ENCODE measurements at regions not wholly inside any gene's neighbourhood (a gene's known extent, or its start where the extent isn't known, plus 50 kb on each side); places are given as distances from the start of the nearest gene placed in this dataset.

DNA sequence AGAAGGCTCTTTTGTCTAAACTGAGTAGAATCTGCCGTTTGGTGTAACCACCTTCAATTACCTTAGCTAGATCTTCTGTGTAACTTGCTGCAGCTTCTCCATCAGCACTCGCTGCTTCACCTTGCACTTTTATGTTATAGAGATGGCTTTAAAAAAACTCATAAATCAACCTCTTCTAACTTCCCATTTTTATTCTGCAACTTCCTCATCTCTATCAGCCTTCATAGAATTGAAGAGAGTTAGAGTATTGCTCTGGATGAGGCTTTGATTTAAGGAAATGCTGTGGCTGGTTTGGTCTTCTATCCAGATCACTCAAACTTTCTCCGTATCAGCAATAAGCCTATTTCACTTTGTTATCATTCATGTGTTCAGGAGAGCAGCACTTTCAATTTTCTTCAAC is 1131.9 kb upstream of the CELF2 start:
- CTCF ChIA-PET: no interaction called here
- Histone ChIP-seq H2BK5ac (ENCODE audit: low read depth, low read length, poor library complexity, severe bottlenecking) (no peak overlapping the region), H3K9me1 (ENCODE audit: insufficient read depth, low read length) (no peaks in the 10 kb centered on the region)

More for the DNA sequence above, 1131.9 kb upstream of the CELF2 start:
- DNase-seq (no peak), ATAC-seq (ENCODE audit: low read depth) (no peak)
- no peak overlapping the region for H2AFZ ChIP-seq (replicated peaks; ENCODE audit: low read length, poor library complexity)
- in situ Hi-C loops (cut with MboI; ENCODE audit: low sequenced_read_pairs) (no loop called here), dilution Hi-C loops (cut with HindIII; ENCODE audit: low sequenced_read_pairs, unreplicated experiment) (no loop called here), intact Hi-C loops (cut with micrococcal nuclease) (no loop called here)
- no peak overlapping the region for H4K91ac ChIP-seq (ENCODE audit: insufficient read depth, low read depth, low read length)
- no peak overlapping the region for H3K4me3 ChIP-seq (ENCODE audit: insufficient read depth, low read depth, low read length)
- H2AK5ac ChIP-seq (ENCODE audit: low read depth, low read length): no peak overlapping the region
- TF ChIP-seq RCOR1 (IDR thresholded peaks at IDR 0.05; ENCODE audit: insufficient replicate concordance, low read length) (no peak), NFE2L2 (IDR thresholded peaks at IDR 0.05; ENCODE audit: low read depth, low read length) (no peak), RAD21 (IDR thresholded peaks at IDR 0.05; ENCODE audit: low read length) (no peak), CHD1 (IDR thresholded peaks at IDR 0.05; ENCODE audit: low read depth, low read length) (no peak), FOS (IDR thresholded peaks at IDR 0.05; ENCODE audit: low read depth, low read length) (no peak), USF2 (IDR thresholded peaks at IDR 0.05; ENCODE audit: low read depth, low read length) (no peak), MXI1 (IDR thresholded peaks at IDR 0.05; ENCODE audit: borderline replicate concordance, low read depth, low read length) (no peak), CEBPB (IDR thresholded peaks at IDR 0.05; ENCODE audit: low read depth, low read length) (no peak), SMC3 (IDR thresholded peaks at IDR 0.05; ENCODE audit: low read depth, low read length) (no peak), RFX5 (IDR thresholded peaks at IDR 0.05; ENCODE audit: low read depth, low read length) (no peak), BHLHE40 (IDR thresholded peaks at IDR 0.05; ENCODE audit: low read depth, low read length) (no peak), MAFK (IDR thresholded peaks at IDR 0.05; ENCODE audit: low read depth, low read length) (no peak), POLR2A (IDR thresholded peaks at IDR 0.05; ENCODE audit: low read depth, low read length) (no peak), MAZ (IDR thresholded peaks at IDR 0.05; ENCODE audit: borderline replicate concordance, low read depth, low read length) (no peak)
- TF ChIP-seq, protein P1, sequence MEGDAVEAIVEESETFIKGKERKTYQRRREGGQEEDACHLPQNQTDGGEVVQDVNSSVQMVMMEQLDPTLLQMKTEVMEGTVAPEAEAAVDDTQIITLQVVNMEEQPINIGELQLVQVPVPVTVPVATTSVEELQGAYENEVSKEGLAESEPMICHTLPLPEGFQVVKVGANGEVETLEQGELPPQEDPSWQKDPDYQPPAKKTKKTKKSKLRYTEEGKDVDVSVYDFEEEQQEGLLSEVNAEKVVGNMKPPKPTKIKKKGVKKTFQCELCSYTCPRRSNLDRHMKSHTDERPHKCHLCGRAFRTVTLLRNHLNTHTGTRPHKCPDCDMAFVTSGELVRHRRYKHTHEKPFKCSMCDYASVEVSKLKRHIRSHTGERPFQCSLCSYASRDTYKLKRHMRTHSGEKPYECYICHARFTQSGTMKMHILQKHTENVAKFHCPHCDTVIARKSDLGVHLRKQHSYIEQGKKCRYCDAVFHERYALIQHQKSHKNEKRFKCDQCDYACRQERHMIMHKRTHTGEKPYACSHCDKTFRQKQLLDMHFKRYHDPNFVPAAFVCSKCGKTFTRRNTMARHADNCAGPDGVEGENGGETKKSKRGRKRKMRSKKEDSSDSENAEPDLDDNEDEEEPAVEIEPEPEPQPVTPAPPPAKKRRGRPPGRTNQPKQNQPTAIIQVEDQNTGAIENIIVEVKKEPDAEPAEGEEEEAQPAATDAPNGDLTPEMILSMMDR (conservative IDR thresholded peaks at IDR 0.05; ENCODE audit: low read depth, low read length): no peak
- TF ChIP-seq, protein P2, sequence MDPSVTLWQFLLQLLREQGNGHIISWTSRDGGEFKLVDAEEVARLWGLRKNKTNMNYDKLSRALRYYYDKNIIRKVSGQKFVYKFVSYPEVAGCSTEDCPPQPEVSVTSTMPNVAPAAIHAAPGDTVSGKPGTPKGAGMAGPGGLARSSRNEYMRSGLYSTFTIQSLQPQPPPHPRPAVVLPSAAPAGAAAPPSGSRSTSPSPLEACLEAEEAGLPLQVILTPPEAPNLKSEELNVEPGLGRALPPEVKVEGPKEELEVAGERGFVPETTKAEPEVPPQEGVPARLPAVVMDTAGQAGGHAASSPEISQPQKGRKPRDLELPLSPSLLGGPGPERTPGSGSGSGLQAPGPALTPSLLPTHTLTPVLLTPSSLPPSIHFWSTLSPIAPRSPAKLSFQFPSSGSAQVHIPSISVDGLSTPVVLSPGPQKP (IDR thresholded peaks at IDR 0.05; ENCODE audit: borderline replicate concordance, low read depth, low read length): no peak
- no peak overlapping the region for H2BK20ac ChIP-seq (ENCODE audit: low read depth, low read length)
- H2AK9ac ChIP-seq (replicated peaks; ENCODE audit: low read depth, low read length, poor library complexity): no peak overlapping the region
- H3K14ac ChIP-seq (replicated peaks; ENCODE audit: low read depth, low read length): no peak overlapping the region
- no peak overlapping the region for H3K4me2 ChIP-seq (ENCODE audit: low read depth, low read length)
- no peak overlapping the region for H3K56ac ChIP-seq (ENCODE audit: extremely low read depth, insufficient read depth, low read length)
- POLR2A ChIA-PET (ENCODE audit: unreplicated experiment): no interaction called here
- no peak overlapping the region for H3K9ac ChIP-seq (ENCODE audit: low read depth, low read length)
- H3K27ac ChIP-seq (ENCODE audit: insufficient read depth, low read length): no peak overlapping the region
- no peaks in the 10 kb centered on the region for H3K36me3 ChIP-seq (ENCODE audit: control insufficient read depth, insufficient read depth, low read length)
- no peak overlapping the region for H2BK15ac ChIP-seq (ENCODE audit: low read depth, low read length)
- no peak overlapping the region for H3K4ac ChIP-seq (ENCODE audit: low read depth, low read length)
- no CpG with 5 or more reads among the region's 3 CpGs for WGBS, 2 experiments (ENCODE audit: extremely low coverage in 2 of 2, insufficient read length in 1 of 2)
- no peak overlapping the region for H2BK120ac ChIP-seq (ENCODE audit: low read depth, low read length)
- BruUV-seq (replicated peaks): no TSS peak
- H4K5ac ChIP-seq (ENCODE audit: low read depth, low read length): no peak overlapping the region
- no peaks in the 10 kb centered on the region for H3K27me3 ChIP-seq (ENCODE audit: control insufficient read depth, insufficient read depth, low read length)
- H3K23ac ChIP-seq (ENCODE audit: low read depth, low read length): no peak overlapping the region
- H4K8ac ChIP-seq (ENCODE audit: low read depth in 2 of 2, low read length in 2 of 2): no peak overlapping the region
- H3K18ac ChIP-seq (ENCODE audit: low read depth, low read length): no peak overlapping the region
- no peaks in the 10 kb centered on the region for H3K4me1 ChIP-seq (ENCODE audit: control insufficient read depth, insufficient read depth, low read length)
- peaks cover 2% of the 10 kb centered on the region; the same call in 1 of the 2 replicates for H3K9me3 ChIP-seq (ENCODE audit: control insufficient read depth, insufficient read depth, low read length)
- H4K20me1 ChIP-seq (ENCODE audit: insufficient read depth, low read length): no peaks in the 10 kb centered on the region
- H3K79me1 ChIP-seq (ENCODE audit: low read depth in 1 of 2, low read length in 2 of 2): no peaks in the 10 kb centered on the region

Data from IMR-90 (cell line).